ENCODE measurements at regions not wholly inside any gene's neighbourhood (a gene's known extent, or its start where the extent isn't known, plus 50 kb on each side); places are given as distances from the start of the nearest gene placed in this dataset.

DNA sequence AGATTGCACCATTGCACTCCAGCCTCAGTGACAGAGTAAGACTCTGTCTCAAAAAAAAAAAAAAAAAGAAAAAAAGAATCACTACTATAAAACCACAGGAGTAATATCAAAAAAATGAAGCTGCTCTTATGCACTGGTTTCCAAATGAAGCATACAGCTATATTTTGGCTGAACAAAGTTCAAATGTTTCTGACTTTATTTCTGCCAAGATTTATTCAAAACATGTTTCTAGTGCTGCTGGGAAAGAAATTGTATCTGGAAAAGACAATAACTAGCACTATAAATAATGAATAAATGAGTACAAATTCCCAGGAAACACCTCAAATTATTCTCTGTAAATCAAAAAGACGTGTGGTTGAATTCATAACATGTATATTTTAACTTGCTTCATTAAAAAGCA is 102.5 kb upstream of the MME start:
- DNase-seq (ENCODE audit: insufficient read length, low spot score) (no peak), FAIRE-seq (no peak)
- TF ChIP-seq POU2F2 (IDR thresholded peaks at IDR 0.05; ENCODE audit: low read depth, low read length), result no peak

DNA sequence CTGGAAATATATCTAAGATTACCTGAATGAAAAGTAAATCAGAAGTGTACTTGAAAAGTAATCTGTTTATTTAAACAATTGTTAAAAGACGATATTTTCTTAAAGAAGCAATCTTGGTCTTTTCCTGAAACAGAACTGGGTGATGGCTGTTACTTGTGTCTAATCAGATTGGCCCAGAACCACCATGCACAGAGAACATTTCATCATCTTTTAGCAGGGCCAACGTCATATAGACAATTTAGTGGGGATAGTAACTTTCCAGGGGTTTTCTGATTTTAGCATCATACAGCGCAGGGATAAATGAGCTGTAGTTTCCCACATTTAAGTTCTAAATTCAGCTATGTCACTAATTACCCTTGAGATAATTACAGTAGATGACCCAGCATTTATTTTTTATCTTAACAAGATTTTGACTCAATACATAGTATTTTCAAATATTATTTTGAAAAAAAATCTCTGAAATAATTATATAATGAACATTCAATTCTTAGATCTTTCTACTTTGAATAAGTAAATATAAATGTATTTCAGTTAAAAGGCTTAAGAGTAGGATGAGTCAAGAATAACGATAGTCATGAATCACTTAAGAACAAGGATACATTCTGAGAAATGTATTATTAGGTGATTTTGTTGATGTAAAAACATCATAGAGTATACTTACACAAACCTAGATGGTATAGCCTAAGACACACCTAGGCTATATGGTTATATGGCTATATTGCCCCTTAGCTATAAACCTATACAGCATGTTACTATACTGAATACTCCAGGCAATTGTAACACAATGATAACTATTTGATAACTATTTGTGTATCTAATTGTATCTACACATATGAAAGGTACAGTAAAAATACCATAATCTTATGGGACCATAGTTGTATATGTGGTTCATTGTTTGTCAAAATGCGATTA is 103.8 kb upstream of the MME start:
- FAIRE-seq, result no peak
- TF ChIP-seq TAF1 (IDR thresholded peaks at IDR 0.05; ENCODE audit: low read depth, low read length), result no peak
- TF ChIP-seq POLR2AphosphoS5 (IDR thresholded peaks at IDR 0.05; ENCODE audit: low read depth, low read length), result no peak
- no peak for TF ChIP-seq POU2F2 (IDR thresholded peaks at IDR 0.05; ENCODE audit: low read depth, low read length)
- no peak for TF ChIP-seq POLR2A (IDR thresholded peaks at IDR 0.05; ENCODE audit: low read depth, low read length)
- TF ChIP-seq PAX5 (IDR thresholded peaks at IDR 0.05; ENCODE audit: insufficient read depth, low read length, severe bottlenecking), result no peak
- no peak for TF ChIP-seq SPI1 (IDR thresholded peaks at IDR 0.05; ENCODE audit: low read depth, low read length)
- DNase-seq (ENCODE audit: insufficient read length, low spot score), result no peak

DNA sequence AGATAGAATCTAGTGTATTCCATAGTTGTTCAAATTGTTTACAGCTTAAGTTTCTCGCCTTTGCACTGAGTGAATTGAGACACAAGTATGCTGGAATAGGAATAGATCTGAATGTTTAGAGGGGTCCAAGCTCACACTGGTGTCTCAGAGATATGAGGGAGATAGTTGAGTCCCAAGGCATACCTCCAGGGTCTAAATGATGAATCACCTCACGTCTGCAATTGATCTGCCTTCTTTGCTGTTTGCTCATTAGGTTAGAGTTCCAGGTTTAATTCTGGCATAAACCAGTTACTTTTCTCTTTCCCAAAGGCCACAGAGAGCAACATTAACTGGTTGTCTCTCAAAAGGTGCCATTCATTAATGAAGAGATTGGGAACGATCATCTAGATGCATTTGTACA is 106.3 kb upstream of the MME start:
- FAIRE-seq (no peak), DNase-seq (ENCODE audit: insufficient read length, low spot score) (no peak)
- TF ChIP-seq POU2F2 (IDR thresholded peaks at IDR 0.05; ENCODE audit: low read depth, low read length), result no peak
- TF ChIP-seq POLR2A (IDR thresholded peaks at IDR 0.05; ENCODE audit: low read depth, low read length), result no peak
- TF ChIP-seq PAX5 (IDR thresholded peaks at IDR 0.05; ENCODE audit: insufficient read depth, low read length, severe bottlenecking), result no peak
- TF ChIP-seq TAF1 (IDR thresholded peaks at IDR 0.05; ENCODE audit: low read depth, low read length), result no peak
- no peak for TF ChIP-seq POLR2AphosphoS5 (IDR thresholded peaks at IDR 0.05; ENCODE audit: low read depth, low read length)
- no peak for TF ChIP-seq SPI1 (IDR thresholded peaks at IDR 0.05; ENCODE audit: low read depth, low read length)

DNA sequence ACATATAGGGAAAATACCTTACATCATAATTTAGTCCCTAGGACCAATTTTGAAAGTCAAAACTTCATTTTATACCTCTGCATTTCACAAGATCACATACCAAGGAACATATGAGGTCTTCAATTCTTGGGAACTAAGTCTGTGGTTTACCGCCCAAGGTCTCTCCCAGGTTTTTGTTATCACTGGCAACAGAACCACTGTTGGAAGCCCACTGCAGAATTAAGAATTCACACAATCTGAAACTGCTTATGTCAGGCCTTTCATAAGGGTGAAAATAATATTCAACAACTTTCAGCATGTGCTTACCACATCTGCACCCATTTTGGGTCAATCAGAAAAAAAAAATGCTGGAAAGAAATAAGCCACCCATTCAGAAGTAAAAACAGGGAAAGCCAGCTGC is 107.2 kb upstream of the MME start:
- FAIRE-seq (no peak), DNase-seq (ENCODE audit: insufficient read length, low spot score) (no peak)
- TF ChIP-seq POLR2AphosphoS5 (IDR thresholded peaks at IDR 0.05; ENCODE audit: low read depth, low read length), result no peak
- TF ChIP-seq TAF1 (IDR thresholded peaks at IDR 0.05; ENCODE audit: low read depth, low read length), result no peak
- TF ChIP-seq POU2F2 (IDR thresholded peaks at IDR 0.05; ENCODE audit: low read depth, low read length), result no peak

DNA sequence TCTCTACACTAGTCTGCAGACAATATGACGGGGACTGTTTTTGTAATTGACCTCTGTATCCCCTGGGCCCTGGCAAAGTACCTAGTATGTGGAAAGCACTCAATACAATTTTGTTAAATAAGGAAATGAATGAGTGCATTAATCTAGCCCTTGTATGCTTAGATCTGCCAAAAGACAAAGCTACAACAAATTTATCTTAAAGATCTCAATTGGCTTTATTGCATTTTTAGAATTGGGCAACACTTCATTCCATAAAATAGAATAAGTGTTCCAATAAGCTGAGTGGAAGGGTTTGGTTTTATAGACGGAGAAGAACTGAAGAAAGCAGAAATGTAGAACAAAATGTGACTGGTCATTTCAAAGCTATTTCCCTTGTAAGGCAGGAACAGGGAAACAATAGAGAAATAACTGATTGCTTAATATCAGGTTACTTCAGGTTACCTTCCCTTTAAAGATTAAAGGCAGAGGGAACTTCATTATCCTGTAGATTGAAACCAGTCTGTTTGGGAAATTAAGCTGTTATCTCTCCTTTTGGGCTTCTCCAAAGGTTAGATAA is 108.3 kb upstream of the MME start:
- FAIRE-seq (no peak), DNase-seq (ENCODE audit: insufficient read length, low spot score) (no peak)
- TF ChIP-seq SPI1 (IDR thresholded peaks at IDR 0.05; ENCODE audit: low read depth, low read length) (no peak), POLR2AphosphoS5 (IDR thresholded peaks at IDR 0.05; ENCODE audit: low read depth, low read length) (no peak)

DNA sequence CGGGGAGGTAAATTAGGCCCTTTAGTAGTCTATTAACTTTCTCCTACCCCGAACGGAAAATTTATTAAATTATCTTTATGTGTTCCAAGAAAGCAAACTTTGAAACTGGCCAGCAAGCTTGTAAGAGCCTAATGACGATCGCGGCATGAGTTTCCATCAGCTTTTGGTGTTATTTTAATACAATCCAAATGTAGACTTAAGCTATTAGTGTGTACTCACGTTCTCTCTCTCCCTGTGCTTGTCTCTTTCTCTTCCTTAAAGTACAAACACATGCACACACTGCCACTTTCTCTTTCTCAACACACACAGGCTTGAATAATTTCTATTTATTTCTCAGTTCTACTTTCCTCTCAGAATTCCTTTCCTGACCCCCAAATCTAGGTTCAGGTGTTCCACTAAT is 108.8 kb upstream of the MME start:
- FAIRE-seq (no peak), DNase-seq (ENCODE audit: insufficient read length, low spot score) (no peak)
- TF ChIP-seq POLR2A (IDR thresholded peaks at IDR 0.05; ENCODE audit: low read depth, low read length), result no peak
- no peak for TF ChIP-seq PAX5 (IDR thresholded peaks at IDR 0.05; ENCODE audit: insufficient read depth, low read length, severe bottlenecking)
- no peak for TF ChIP-seq SPI1 (IDR thresholded peaks at IDR 0.05; ENCODE audit: low read depth, low read length)
- TF ChIP-seq POLR2AphosphoS5 (IDR thresholded peaks at IDR 0.05; ENCODE audit: low read depth, low read length), result no peak
- no peak for TF ChIP-seq TAF1 (IDR thresholded peaks at IDR 0.05; ENCODE audit: low read depth, low read length)
- no peak for TF ChIP-seq POU2F2 (IDR thresholded peaks at IDR 0.05; ENCODE audit: low read depth, low read length)

DNA sequence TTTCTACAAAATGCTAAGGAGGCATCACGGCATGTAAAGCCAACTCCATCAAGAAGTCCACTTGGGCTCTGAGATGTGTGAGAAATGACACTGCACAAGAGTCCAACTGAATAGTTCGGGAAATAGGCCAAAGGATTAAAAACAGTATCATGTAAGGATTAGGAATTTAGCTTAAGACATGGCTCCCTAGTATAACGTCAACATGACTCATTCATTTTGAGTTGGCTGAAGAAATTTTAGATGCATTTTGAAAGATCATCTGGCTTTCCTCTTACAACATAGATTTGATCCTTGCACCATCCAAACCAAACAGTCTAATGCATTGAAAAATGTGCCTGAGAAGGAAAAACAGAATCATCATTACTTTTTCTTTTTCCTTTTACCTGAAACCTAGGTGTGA is 109.3 kb upstream of the MME start:
- no peak for FAIRE-seq
- TF ChIP-seq TAF1 (IDR thresholded peaks at IDR 0.05; ENCODE audit: low read depth, low read length) (no peak), POU2F2 (IDR thresholded peaks at IDR 0.05; ENCODE audit: low read depth, low read length) (no peak), SPI1 (IDR thresholded peaks at IDR 0.05; ENCODE audit: low read depth, low read length) (no peak)

DNA sequence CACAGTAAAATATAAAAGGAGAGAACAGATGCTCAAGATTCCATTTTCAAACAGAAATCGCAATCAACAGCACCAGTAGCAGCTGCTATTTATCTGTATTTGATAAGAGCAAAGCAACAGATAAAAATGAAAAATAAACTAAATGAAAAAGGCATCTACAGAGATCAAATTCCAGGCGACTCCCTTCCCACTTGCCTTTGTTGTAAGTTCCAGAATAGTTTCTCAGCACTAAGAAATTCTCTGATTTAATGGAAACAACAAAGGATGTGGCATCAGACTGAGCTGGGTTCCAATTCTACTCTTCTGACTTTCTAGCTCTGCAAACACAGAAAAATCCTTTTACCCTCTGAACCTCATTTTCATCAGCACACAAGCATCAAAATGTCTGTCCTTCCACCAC is 110.8 kb upstream of the MME start:
- DNase-seq (ENCODE audit: insufficient read length, low spot score), result no peak
- TF ChIP-seq PAX5 (IDR thresholded peaks at IDR 0.05; ENCODE audit: insufficient read depth, low read length, severe bottlenecking) (no peak), TAF1 (IDR thresholded peaks at IDR 0.05; ENCODE audit: low read depth, low read length) (no peak), POLR2AphosphoS5 (IDR thresholded peaks at IDR 0.05; ENCODE audit: low read depth, low read length) (no peak), SPI1 (IDR thresholded peaks at IDR 0.05; ENCODE audit: low read depth, low read length) (no peak), POLR2A (IDR thresholded peaks at IDR 0.05; ENCODE audit: low read depth, low read length) (no peak), POU2F2 (IDR thresholded peaks at IDR 0.05; ENCODE audit: low read depth, low read length) (no peak)
- no peak for FAIRE-seq

More for the DNA sequence above, 109.3 kb upstream of the MME start:
- DNase-seq (ENCODE audit: insufficient read length, low spot score), result no peak

DNA sequence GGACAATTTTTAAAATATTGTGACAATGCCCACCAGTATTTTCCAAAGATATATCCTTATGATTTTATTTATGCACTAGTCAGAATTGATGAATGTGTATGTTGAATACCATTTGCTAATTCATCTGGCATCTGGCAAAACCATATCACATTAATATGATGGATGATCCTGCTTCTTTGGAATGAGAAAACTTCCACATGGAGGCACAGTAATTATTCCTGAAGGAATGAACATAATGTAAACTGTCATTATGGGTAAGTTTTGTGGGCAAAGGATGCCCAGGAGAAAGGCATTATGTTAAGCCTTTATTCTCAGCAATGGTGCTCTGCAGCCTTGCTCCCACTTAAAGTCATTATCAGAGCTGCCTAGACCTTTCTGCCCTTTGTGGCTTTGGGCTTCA is 113.0 kb upstream of the MME start:
- FAIRE-seq, result no peak
- DNase-seq (ENCODE audit: insufficient read length, low spot score), result no peak
- TF ChIP-seq PAX5 (IDR thresholded peaks at IDR 0.05; ENCODE audit: insufficient read depth, low read length, severe bottlenecking) (no peak), TAF1 (IDR thresholded peaks at IDR 0.05; ENCODE audit: low read depth, low read length) (no peak), SPI1 (IDR thresholded peaks at IDR 0.05; ENCODE audit: low read depth, low read length) (no peak), POLR2AphosphoS5 (IDR thresholded peaks at IDR 0.05; ENCODE audit: low read depth, low read length) (no peak), POLR2A (IDR thresholded peaks at IDR 0.05; ENCODE audit: low read depth, low read length) (no peak)

DNA sequence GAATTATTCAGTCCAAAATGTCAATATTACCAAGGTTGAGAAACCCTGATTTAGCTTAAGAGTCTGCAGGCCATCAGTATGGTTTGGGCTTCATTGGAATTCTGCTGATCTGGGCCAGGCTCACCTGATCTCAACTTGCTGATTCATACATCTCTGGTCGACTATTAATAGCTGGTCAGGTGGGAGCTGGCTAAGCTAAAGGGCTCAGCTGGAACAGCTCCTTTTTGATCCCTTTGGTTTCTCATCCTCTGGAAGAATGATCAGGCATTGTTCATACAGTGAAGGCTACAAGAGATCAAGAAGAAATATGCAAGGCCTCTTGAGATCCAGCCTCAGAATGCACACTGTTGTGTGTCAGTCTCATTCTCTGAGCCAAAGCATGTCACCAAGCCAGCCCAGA is 123.3 kb upstream of the MME start:
- FAIRE-seq, result no peak
- DNase-seq (ENCODE audit: insufficient read length, low spot score), result no peak
- TF ChIP-seq POLR2AphosphoS5 (IDR thresholded peaks at IDR 0.05; ENCODE audit: low read depth, low read length), result no peak
- TF ChIP-seq PAX5 (IDR thresholded peaks at IDR 0.05; ENCODE audit: insufficient read depth, low read length, severe bottlenecking), result no peak
- no peak for TF ChIP-seq POU2F2 (IDR thresholded peaks at IDR 0.05; ENCODE audit: low read depth, low read length)
- TF ChIP-seq TAF1 (IDR thresholded peaks at IDR 0.05; ENCODE audit: low read depth, low read length), result no peak
